ENCODE measurements at regions not wholly inside any gene's neighbourhood (a gene's known extent, or its start where the extent isn't known, plus 50 kb on each side); places are given as distances from the start of the nearest gene placed in this dataset.
A peak's percentile ranks its signal among the peaks of the same experiment; 100 is the strongest.

GRCh38 chr3:154759966-154760365, 320.2 kb upstream of the MME start:
- peak; percentile 39 for DNase-seq

GRCh38 chr3:154758109-154758868, 321.8 kb upstream of the MME start:
- peak; percentile 34 for DNase-seq

- no peak for DNase-seq
Measured at GRCh38 chr3:154753101-154753500, 323.1 kb upstream of the GPR149 start.

GRCh38 chr3:154749514-154749913, 319.5 kb upstream of the GPR149 start:
- no peak for DNase-seq

GRCh38 chr3:154745929-154746328, 315.9 kb upstream of the GPR149 start:
- no peak for DNase-seq

- DNase-seq: no peak
Measured at GRCh38 chr3:154745122-154745521, 315.1 kb upstream of the GPR149 start.

GRCh38 chr3:154743418-154743817, 313.4 kb upstream of the GPR149 start:
- DNase-seq: no peak

GRCh38 chr3:154734468-154734867, 304.5 kb upstream of the GPR149 start:
- peak; percentile 25 for DNase-seq

- no peak for DNase-seq
Measured at GRCh38 chr3:154730186-154730585, 300.2 kb upstream of the GPR149 start.

GRCh38 chr3:154729741-154730140, 299.8 kb upstream of the GPR149 start:
- DNase-seq: no peak

GRCh38 chr3:154728285-154728684, 298.3 kb upstream of the GPR149 start:
- no peak for DNase-seq

GRCh38 chr3:154720921-154721320, 290.9 kb upstream of the GPR149 start:
- no peak for DNase-seq

- DNase-seq: no peak
Measured at GRCh38 chr3:154718053-154718452, 288.1 kb upstream of the GPR149 start.

- no peak for DNase-seq
Measured at GRCh38 chr3:154716170-154716569, 286.2 kb upstream of the GPR149 start.

- DNase-seq: no peak
Measured at GRCh38 chr3:154708554-154708953, 278.6 kb upstream of the GPR149 start.

GRCh38 chr3:154701055-154701454, 271.1 kb upstream of the GPR149 start:
- DNase-seq: peak; percentile 15

GRCh38 chr3:154690413-154690812, 260.4 kb upstream of the GPR149 start:
- DNase-seq: no peak

GRCh38 chr3:154684440-154684839, 254.4 kb upstream of the GPR149 start:
- DNase-seq: no peak

- no peak for DNase-seq
Measured at GRCh38 chr3:154684021-154684420, 254.0 kb upstream of the GPR149 start.

GRCh38 chr3:154678041-154678654, 248.2 kb upstream of the GPR149 start:
- DNase-seq: peak; percentile 25

GRCh38 chr3:154668835-154669234, 238.8 kb upstream of the GPR149 start:
- no peak for DNase-seq

- DNase-seq: no peak
Measured at GRCh38 chr3:154668187-154668586, 238.2 kb upstream of the GPR149 start.

- DNase-seq: no peak
Measured at GRCh38 chr3:154666542-154666941, 236.6 kb upstream of the GPR149 start.

GRCh38 chr3:154664714-154665113, 234.7 kb upstream of the GPR149 start:
- no peak for DNase-seq
